Mesendoderm (in vitro differentiated cells): ENCODE measurements at regions not wholly inside any gene's neighbourhood (a gene's known extent, or its start where the extent isn't known, plus 50 kb on each side); places are given as distances from the start of the nearest gene placed in this dataset.
A peak's percentile ranks its signal among the peaks of the same experiment; 100 is the strongest.

ENCODE experiments used
- DNase-seq: peaks from one replicate; pipeline ENCODE4 v3.0.0; 2013
- H2AK5ac ChIP-seq: 2 replicates; pipeline ENCODE4 v1.6.1; 2013; ENCODE audit warnings: low read length, inconsistent platforms
- H2BK120ac ChIP-seq: 2 replicates; pipeline ENCODE4 v1.6.1; 2013; ENCODE audit warnings: low read depth, mild to moderate bottlenecking, low read length, moderate library complexity, mixed read lengths
- H2BK15ac ChIP-seq: replicated peaks from 2 replicates; pipeline ENCODE4 v1.6.1; 2013; ENCODE audit warnings: low read depth, mild to moderate bottlenecking, moderate library complexity
- H2BK5ac ChIP-seq: 2 replicates; pipeline ENCODE4 v1.6.1; 2013; ENCODE audit warnings: low read length, inconsistent platforms
- H3K18ac ChIP-seq: 2 replicates; pipeline ENCODE4 v1.6.1; 2013; ENCODE audit warnings: mild to moderate bottlenecking, low read length, mixed read lengths
- H3K23ac ChIP-seq: one replicate; pipeline ENCODE4 v1.6.1; 2013; ENCODE audit warnings: low read length
- H3K27ac ChIP-seq: 2 replicates; pipeline ENCODE4 v1.5.1; 2013; ENCODE audit warnings: low read depth, mild to moderate bottlenecking, inconsistent platforms, low read length, moderate library complexity
- H3K27me3 ChIP-seq: 2 replicates; pipeline ENCODE4 v1.6.1; 2013; ENCODE audit warnings: low read length, control low read depth, mild to moderate bottlenecking, inconsistent platforms; ENCODE audit not compliant: insufficient read depth, poor library complexity
- H3K36me3 ChIP-seq: 2 replicates; pipeline ENCODE4 v1.6.1; 2013; ENCODE audit warnings: low read length, inconsistent platforms; ENCODE audit not compliant: control insufficient read depth, insufficient read depth
- H3K4ac ChIP-seq: one replicate; pipeline ENCODE4 v1.6.1; 2013; ENCODE audit warnings: low read depth, mild to moderate bottlenecking, low read length, moderate library complexity
- H3K4me1 ChIP-seq: 2 replicates; pipeline ENCODE4 v1.6.1; 2013; ENCODE audit warnings: low read depth, low read length, inconsistent platforms; ENCODE audit not compliant: control insufficient read depth
- H3K4me2 ChIP-seq: 2 replicates; pipeline ENCODE4 v1.6.1; 2013; ENCODE audit warnings: low read length
- H3K4me3 ChIP-seq: 2 replicates; pipeline ENCODE4 v1.5.1; 2013; ENCODE audit warnings: mild to moderate bottlenecking, low read length
- H3K56ac ChIP-seq: one replicate; pipeline ENCODE4 v1.6.1; 2013; ENCODE audit warnings: low read length
- H3K79me1 ChIP-seq: 2 replicates; pipeline ENCODE4 v1.6.1; 2013; ENCODE audit warnings: low read length, inconsistent platforms
- H3K79me2 ChIP-seq: 2 replicates; pipeline ENCODE4 v1.6.1; 2013; ENCODE audit warnings: mild to moderate bottlenecking, low read length; ENCODE audit not compliant: control insufficient read depth, insufficient read depth
- H3K9ac ChIP-seq: 2 replicates; pipeline ENCODE4 v1.6.1; 2013; ENCODE audit warnings: low read length, inconsistent platforms
- H4K5ac ChIP-seq: one replicate; pipeline ENCODE4 v1.6.1; 2013; ENCODE audit warnings: low read length
- H4K8ac ChIP-seq: one replicate; pipeline ENCODE4 v1.6.1; 2013; ENCODE audit warnings: low read depth, mild to moderate bottlenecking, control low read depth, low read length, moderate library complexity
- WGBS: extraction: QIAGEN DNeasy Blood & Tissue Kit; methylation state at CpG from one replicate; pipeline ENCODE4 v1.1.7; 2013; ENCODE audit warnings: low lambda C conversion rate, missing lambda C conversion rate; ENCODE audit not compliant: insufficient coverage; ENCODE audit errors: extremely low coverage; 5-methylcytosine and 5-hydroxymethylcytosine counted together

DNA sequence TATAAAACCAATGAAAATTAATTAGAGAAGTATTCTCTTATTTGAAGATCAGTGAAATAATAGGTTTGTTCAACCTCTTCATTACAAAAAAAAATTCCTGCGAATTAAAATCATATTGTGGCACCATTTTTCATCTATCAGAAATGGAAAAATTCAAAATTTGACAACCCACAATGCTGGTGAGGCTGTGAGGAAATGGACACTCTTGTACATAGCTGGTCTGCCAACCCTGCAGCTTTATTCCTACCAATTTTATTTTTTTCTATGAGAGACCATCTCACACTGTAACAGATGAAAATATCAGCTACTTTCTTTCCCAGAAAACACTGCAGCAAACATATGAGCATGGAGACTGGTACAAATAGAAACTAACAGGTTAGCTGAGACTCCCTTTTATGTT lies 208.8 kb upstream of the SEMA3E start:
- no peak overlapping the region for H4K5ac ChIP-seq
- no peak overlapping the region for H3K4me3 ChIP-seq
- H3K4me1 ChIP-seq, result no peaks in the 10 kb centered on the region
- no peak overlapping the region for H2BK15ac ChIP-seq
- no peak overlapping the region for H3K4ac ChIP-seq
- no peaks in the 10 kb centered on the region for H3K36me3 ChIP-seq
- H3K18ac ChIP-seq, result no peak overlapping the region
- no peak overlapping the region for H2BK120ac ChIP-seq
- no peaks in the 10 kb centered on the region for H3K79me1 ChIP-seq
- DNase-seq, result no peak
- no peak overlapping the region for H2BK5ac ChIP-seq
- H4K8ac ChIP-seq, result no peak overlapping the region
- H3K23ac ChIP-seq, result no peak overlapping the region
- no peak overlapping the region for H3K9ac ChIP-seq
- no peak overlapping the region for H3K27ac ChIP-seq
- H3K79me2 ChIP-seq, result no peaks in the 10 kb centered on the region
- no peak overlapping the region for H2AK5ac ChIP-seq
- H3K56ac ChIP-seq, result no peak overlapping the region
- no peak overlapping the region for H3K4me2 ChIP-seq
- no peaks in the 10 kb centered on the region for H3K27me3 ChIP-seq
- no CpG with 5 or more reads among the region's 1 CpG for WGBS

DNA sequence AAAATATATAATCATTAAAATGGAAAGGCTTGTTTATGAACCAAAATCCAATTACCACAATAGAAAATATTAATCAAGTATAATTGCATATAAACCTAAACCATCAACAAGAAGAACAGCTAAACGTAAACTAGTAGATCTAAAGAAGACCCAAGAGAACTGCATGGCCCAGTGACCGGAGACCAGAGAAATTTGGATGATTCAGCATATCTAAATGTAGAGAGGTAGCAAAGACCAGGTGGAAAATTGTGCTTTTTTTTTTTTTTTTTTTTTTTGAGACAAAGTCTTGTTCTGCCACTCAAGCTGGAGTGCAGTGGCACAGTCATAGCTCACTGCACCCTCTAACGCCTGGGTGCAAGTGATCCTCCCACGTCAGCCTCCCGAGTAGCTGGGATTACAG lies 207.2 kb upstream of the SEMA3E start:
- WGBS, result no CpG with 5 or more reads among the region's 5 CpGs
- no peak for DNase-seq
- no peak overlapping the region for H3K4me3 ChIP-seq
- no peak overlapping the region for H3K18ac ChIP-seq
- H3K79me1 ChIP-seq, result no peaks in the 10 kb centered on the region
- H3K79me2 ChIP-seq, result no peaks in the 10 kb centered on the region
- no peak overlapping the region for H2BK15ac ChIP-seq
- no peak overlapping the region for H3K56ac ChIP-seq
- H3K27ac ChIP-seq, result no peak overlapping the region
- no peak overlapping the region for H2AK5ac ChIP-seq
- no peak overlapping the region for H3K4ac ChIP-seq
- no peaks in the 10 kb centered on the region for H3K36me3 ChIP-seq
- no peaks in the 10 kb centered on the region for H3K4me1 ChIP-seq
- no peak overlapping the region for H2BK120ac ChIP-seq
- H2BK5ac ChIP-seq, result no peak overlapping the region
- no peaks in the 10 kb centered on the region for H3K27me3 ChIP-seq
- H4K8ac ChIP-seq, result no peak overlapping the region
- no peak overlapping the region for H3K9ac ChIP-seq
- H3K23ac ChIP-seq, result no peak overlapping the region
- H3K4me2 ChIP-seq, result no peak overlapping the region
- H4K5ac ChIP-seq, result no peak overlapping the region

DNA sequence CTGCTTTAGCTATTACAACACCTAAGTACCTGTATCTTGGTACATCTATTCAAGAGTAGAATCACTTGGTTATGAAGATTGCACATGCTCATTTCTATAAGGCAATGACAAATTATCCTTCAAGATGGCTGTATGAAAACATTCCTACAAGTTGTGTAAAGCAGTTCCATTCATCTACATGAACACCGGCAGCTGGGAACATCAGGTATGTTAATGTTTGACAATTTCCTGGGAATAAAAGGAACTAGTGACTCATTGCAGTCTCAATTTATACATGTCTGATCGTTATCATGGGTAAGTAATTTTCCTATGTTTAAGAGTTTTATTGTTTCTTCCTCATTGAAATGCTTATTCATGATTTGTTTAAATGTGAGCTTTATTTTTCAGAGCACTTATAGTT lies 203.2 kb upstream of the SEMA3E start:
- no peaks in the 10 kb centered on the region for H3K36me3 ChIP-seq

GRCh38 chr7:83851551-83851950 lies 202.6 kb upstream of the SEMA3E start:
- Histone ChIP-seq H3K56ac (no peak overlapping the region), H3K4me3 (no peak overlapping the region), H4K8ac (no peak overlapping the region), H3K79me1 (no peaks in the 10 kb centered on the region), H3K9ac (no peak overlapping the region), H3K23ac (no peak overlapping the region), H3K18ac (no peak overlapping the region), H3K4me1 (peaks cover 3% of the 10 kb centered on the region), H2BK120ac (no peak overlapping the region), H3K79me2 (no peaks in the 10 kb centered on the region), H4K5ac (no peak overlapping the region), H3K36me3 (no peaks in the 10 kb centered on the region), H2BK15ac (no peak overlapping the region), H3K4ac (no peak overlapping the region), H2AK5ac (no peak overlapping the region), H3K4me2 (no peak overlapping the region), H2BK5ac (no peak overlapping the region), H3K27ac (no peak overlapping the region), H3K27me3 (no peaks in the 10 kb centered on the region)
- WGBS, result no CpG with 5 or more reads among the region's 1 CpG
- DNase-seq, result no peak

More for the DNA sequence above, 203.2 kb upstream of the SEMA3E start:
- WGBS, result no CpG with 5 or more reads among the region's 2 CpGs
- no peak overlapping the region for H3K4me2 ChIP-seq
- no peak overlapping the region for H3K27ac ChIP-seq
- no peak overlapping the region for H3K4me3 ChIP-seq
- H3K18ac ChIP-seq, result no peak overlapping the region
- no peak overlapping the region for H3K23ac ChIP-seq
- H4K5ac ChIP-seq, result no peak overlapping the region
- H4K8ac ChIP-seq, result no peak overlapping the region
- no peak overlapping the region for H3K56ac ChIP-seq
- no peak overlapping the region for H3K4ac ChIP-seq
- H2BK15ac ChIP-seq, result no peak overlapping the region
- H3K9ac ChIP-seq, result no peak overlapping the region
- H3K79me1 ChIP-seq, result no peaks in the 10 kb centered on the region
- no peaks in the 10 kb centered on the region for H3K79me2 ChIP-seq
- peaks cover 3% of the 10 kb centered on the region for H3K4me1 ChIP-seq
- H2BK120ac ChIP-seq, result no peak overlapping the region
- DNase-seq, result peak; percentile 10
- H2BK5ac ChIP-seq, result no peak overlapping the region
- no peaks in the 10 kb centered on the region for H3K27me3 ChIP-seq
- H2AK5ac ChIP-seq, result no peak overlapping the region

DNA sequence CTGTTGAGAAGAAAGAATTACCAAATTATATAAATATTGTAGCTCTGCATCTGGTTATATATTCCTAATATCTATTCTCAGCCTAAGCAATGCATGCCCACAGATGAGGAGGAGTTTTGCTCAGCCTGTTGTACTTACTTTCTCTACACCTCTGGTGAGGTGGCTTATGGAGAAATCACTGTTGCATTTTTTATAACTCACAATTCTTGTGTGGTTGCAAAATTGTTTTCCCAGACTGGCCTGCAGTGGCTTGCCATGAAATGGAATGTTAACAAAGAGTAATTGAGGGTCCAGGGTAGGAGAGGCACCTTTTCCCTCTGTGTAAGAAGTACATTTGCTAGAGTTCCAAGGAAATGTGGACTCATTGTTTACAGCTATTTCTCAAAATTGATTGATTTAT lies 202.0 kb upstream of the SEMA3E start:
- no peak overlapping the region for H3K4me2 ChIP-seq
- no peak overlapping the region for H3K27ac ChIP-seq
- H2BK120ac ChIP-seq, result no peak overlapping the region
- H3K23ac ChIP-seq, result no peak overlapping the region
- no peak overlapping the region for H4K8ac ChIP-seq
- H3K27me3 ChIP-seq, result no peaks in the 10 kb centered on the region
- H3K79me1 ChIP-seq, result no peaks in the 10 kb centered on the region
- H3K4me1 ChIP-seq, result peaks cover 3% of the 10 kb centered on the region
- H4K5ac ChIP-seq, result no peak overlapping the region
- H3K18ac ChIP-seq, result no peak overlapping the region
- no peaks in the 10 kb centered on the region for H3K36me3 ChIP-seq
- H3K56ac ChIP-seq, result no peak overlapping the region
- no peak overlapping the region for H3K4ac ChIP-seq
- H3K79me2 ChIP-seq, result no peaks in the 10 kb centered on the region
- H2BK5ac ChIP-seq, result no peak overlapping the region
- H2BK15ac ChIP-seq, result no peak overlapping the region
- no peak overlapping the region for H3K9ac ChIP-seq
- no peak overlapping the region for H3K4me3 ChIP-seq
- no peak for DNase-seq
- H2AK5ac ChIP-seq, result no peak overlapping the region

DNA sequence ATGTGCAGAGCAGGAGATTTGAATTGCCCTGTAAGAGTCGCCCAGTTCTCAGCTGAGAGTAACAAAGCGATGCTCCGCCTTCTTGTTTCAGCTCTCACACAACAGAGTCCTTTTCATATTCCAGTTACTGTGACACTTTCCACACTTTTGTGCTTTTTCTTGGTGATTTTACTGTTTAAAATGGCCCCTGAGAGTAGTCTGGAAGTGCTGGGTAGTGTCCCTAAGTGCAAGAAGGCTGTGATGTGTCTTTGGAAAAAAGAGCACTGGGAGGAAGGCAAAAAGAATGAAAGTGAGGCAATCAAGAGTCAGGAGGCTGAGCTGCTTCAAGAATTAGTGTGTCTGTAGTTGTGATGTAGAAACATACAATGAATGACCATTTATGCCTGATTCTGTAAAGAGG lies 201.2 kb upstream of the SEMA3E start:
- Histone ChIP-seq H3K4me1 (peaks cover 3% of the 10 kb centered on the region), H3K9ac (no peak overlapping the region), H3K4me2 (no peak overlapping the region), H4K8ac (no peak overlapping the region), H3K4ac (no peak overlapping the region), H3K79me1 (no peaks in the 10 kb centered on the region), H3K4me3 (no peak overlapping the region), H4K5ac (no peak overlapping the region), H2AK5ac (no peak overlapping the region), H3K27me3 (no peaks in the 10 kb centered on the region), H3K18ac (no peak overlapping the region), H2BK120ac (no peak overlapping the region), H3K23ac (no peak overlapping the region), H2BK5ac (no peak overlapping the region), H3K79me2 (no peaks in the 10 kb centered on the region), H2BK15ac (no peak overlapping the region), H3K27ac (peak overlapping the region; percentile 8), H3K36me3 (no peaks in the 10 kb centered on the region), H3K56ac (peak overlapping the region; percentile 22)
- peak; percentile 17 for DNase-seq
- WGBS, result no CpG with 5 or more reads among the region's 3 CpGs
